GM12872 (cell line): ENCODE measurements at regions not wholly inside any gene's neighbourhood (a gene's known extent, or its start where the extent isn't known, plus 50 kb on each side); places are given as distances from the start of the nearest gene placed in this dataset.

Experiments used
- CTCF ChIP-seq: IDR thresholded peaks from 3 replicates; pipeline ENCODE4 v1.5.1; 2011; ENCODE audit warnings: low read depth, mild to moderate bottlenecking, low read length, moderate library complexity; ENCODE audit not compliant: insufficient read depth

GRCh38 chr12:107487011-107487680, 198.5 kb upstream of the PWP1 start:
- TF ChIP-seq CTCF = no peak

- TF ChIP-seq CTCF = no peak
Observed at GRCh38 chr12:107488666-107489065, 196.9 kb upstream of the PWP1 start.

GRCh38 chr12:107490010-107490409, 195.6 kb upstream of the PWP1 start:
- no peak for TF ChIP-seq CTCF

- TF ChIP-seq CTCF = no peak
Observed at GRCh38 chr12:107491856-107492255, 193.7 kb upstream of the PWP1 start.

GRCh38 chr12:107492393-107493134, 193.0 kb upstream of the PWP1 start:
- no peak for TF ChIP-seq CTCF

GRCh38 chr12:107493135-107493494, 192.5 kb upstream of the PWP1 start:
- TF ChIP-seq CTCF = no peak

GRCh38 chr12:107493666-107494065, 191.9 kb upstream of the PWP1 start:
- no peak for TF ChIP-seq CTCF
